Brain microvascular endothelial cell (primary cell): ENCODE measurements at regions not wholly inside any gene's neighbourhood (a gene's known extent, or its start where the extent isn't known, plus 50 kb on each side); places are given as distances from the start of the nearest gene placed in this dataset.

ENCODE experiments used
- DNase-seq: peaks from one replicate; pipeline ENCODE4 v3.0.0-alpha.2; 2020
- H3K27ac ChIP-seq: fragments of 250-450 bp; sonication (Bioruptor Pico); 2 replicates; pipeline ENCODE4 v1.5.1; 2020; ENCODE audit warnings: mild to moderate bottlenecking, moderate library complexity
- H3K27me3 ChIP-seq: fragments of 250-450 bp; sonication (Bioruptor Pico); replicated peaks from 2 replicates; pipeline ENCODE4 v1.5.1; 2020; ENCODE audit warnings: mild to moderate bottlenecking
- H3K36me3 ChIP-seq: fragments of 250-450 bp; sonication (Bioruptor Pico); replicated peaks from 2 replicates; pipeline ENCODE4 v1.5.1; 2020; ENCODE audit warnings: mild to moderate bottlenecking
- H3K4me3 ChIP-seq: 2 replicates; pipeline ENCODE4 v1.5.1; 2011; ENCODE audit warnings: low read depth, mild to moderate bottlenecking, control low read depth, low read length, moderate library complexity
- in situ Hi-C: cut with HindIII; loops from 2 replicates; pipeline ENCODE4 v1.10.0; 2017; ENCODE audit warnings: low sequenced_read_pairs, low pct_ligation_motif_present
- TF ChIP-seq, protein P1 (sequence below): IDR thresholded peaks from 2 replicates; pipeline ENCODE4 v1.5.1; 2011; ENCODE audit warnings: low read depth, mild to moderate bottlenecking, moderate library complexity, low read length, control low read depth, inconsistent platforms; ENCODE audit errors: missing control alignments

DNA sequence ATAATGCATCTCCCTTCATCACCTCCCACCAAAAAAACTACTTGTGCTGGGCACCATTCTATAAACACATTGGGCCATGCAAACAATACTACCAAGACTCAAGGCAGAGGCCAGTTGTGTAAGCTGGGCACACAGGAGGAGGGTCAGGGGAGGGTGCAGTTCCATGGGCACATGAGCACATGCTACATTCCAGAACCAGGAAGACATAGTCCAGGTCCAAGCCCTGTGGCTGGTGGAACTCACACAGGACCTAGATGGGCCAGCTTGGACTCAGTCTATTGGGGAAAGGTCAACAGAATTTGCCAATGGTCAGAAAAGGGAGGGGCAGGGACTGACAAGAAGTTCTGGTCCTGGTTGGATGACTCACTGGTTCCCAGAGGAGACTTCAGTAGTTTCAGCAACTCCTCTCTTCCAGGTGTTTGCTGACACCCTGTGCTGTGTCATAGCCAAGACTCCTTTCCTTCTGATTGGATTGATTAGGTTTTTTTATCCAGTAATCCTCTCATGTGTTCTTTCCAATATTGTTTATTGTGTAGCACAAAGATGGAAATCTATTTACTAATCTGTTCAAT lies 249.7 kb downstream of the C1orf94 start:
- Histone ChIP-seq H3K27ac (no peak overlapping the region), H3K27me3 (no peaks in the 10 kb centered on the region), H3K4me3 (no peak overlapping the region), H3K36me3 (no peaks in the 10 kb centered on the region)
- no peak for DNase-seq
- in situ Hi-C loops, result no loop called here
- TF ChIP-seq, protein P1, sequence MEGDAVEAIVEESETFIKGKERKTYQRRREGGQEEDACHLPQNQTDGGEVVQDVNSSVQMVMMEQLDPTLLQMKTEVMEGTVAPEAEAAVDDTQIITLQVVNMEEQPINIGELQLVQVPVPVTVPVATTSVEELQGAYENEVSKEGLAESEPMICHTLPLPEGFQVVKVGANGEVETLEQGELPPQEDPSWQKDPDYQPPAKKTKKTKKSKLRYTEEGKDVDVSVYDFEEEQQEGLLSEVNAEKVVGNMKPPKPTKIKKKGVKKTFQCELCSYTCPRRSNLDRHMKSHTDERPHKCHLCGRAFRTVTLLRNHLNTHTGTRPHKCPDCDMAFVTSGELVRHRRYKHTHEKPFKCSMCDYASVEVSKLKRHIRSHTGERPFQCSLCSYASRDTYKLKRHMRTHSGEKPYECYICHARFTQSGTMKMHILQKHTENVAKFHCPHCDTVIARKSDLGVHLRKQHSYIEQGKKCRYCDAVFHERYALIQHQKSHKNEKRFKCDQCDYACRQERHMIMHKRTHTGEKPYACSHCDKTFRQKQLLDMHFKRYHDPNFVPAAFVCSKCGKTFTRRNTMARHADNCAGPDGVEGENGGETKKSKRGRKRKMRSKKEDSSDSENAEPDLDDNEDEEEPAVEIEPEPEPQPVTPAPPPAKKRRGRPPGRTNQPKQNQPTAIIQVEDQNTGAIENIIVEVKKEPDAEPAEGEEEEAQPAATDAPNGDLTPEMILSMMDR, result no peak

DNA sequence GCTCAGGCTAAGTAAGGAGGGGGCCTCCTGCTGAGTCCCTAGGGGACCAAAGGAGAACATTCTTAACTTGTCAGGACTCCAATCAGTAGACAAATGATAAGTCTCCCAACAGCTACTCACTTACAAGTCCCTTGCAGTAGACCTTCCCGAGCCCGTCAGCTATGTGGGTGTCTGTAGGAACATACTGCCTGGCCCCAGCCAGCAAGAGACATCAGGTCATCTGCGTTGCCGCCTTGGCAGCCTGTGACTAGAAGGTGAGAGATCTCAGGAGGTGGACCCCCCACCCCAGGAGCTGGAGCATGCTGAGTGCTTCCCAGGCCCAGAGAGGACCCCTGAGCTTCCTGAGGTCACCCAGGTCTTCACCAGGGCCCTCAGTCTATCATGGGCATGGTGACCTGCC lies 250.5 kb downstream of the C1orf94 start:
- Histone ChIP-seq H3K27ac (no peak overlapping the region), H3K4me3 (no peak overlapping the region), H3K27me3 (no peaks in the 10 kb centered on the region), H3K36me3 (no peaks in the 10 kb centered on the region)
- in situ Hi-C loops, result no loop called here
- no peak for DNase-seq
- TF ChIP-seq, protein P1, result no peak

DNA sequence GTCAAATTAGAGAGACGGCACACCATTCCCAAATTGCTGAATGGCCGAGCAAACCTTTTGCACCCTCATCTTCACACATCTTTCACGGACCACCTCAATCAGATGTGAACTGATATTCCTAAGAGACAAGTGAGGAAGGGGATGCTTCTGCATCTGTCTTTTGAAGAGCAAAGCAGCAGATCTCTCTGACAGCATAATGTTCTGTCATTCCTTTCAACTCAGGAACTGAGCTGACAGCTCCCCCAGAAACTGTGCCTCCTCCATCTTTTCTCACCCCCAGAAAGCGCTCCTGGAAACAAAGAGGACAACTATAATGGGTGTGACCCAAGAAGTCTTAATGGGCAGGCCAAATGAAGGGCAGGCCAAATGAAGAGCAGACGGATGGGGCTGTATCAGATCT lies 256.4 kb downstream of the C1orf94 start:
- no peak for DNase-seq
- no peak overlapping the region for H3K4me3 ChIP-seq
- no peaks in the 10 kb centered on the region for H3K27me3 ChIP-seq
- in situ Hi-C loops, result no loop called here
- TF ChIP-seq, protein P1, result no peak
- H3K36me3 ChIP-seq, result no peaks in the 10 kb centered on the region
- no peak overlapping the region for H3K27ac ChIP-seq

DNA sequence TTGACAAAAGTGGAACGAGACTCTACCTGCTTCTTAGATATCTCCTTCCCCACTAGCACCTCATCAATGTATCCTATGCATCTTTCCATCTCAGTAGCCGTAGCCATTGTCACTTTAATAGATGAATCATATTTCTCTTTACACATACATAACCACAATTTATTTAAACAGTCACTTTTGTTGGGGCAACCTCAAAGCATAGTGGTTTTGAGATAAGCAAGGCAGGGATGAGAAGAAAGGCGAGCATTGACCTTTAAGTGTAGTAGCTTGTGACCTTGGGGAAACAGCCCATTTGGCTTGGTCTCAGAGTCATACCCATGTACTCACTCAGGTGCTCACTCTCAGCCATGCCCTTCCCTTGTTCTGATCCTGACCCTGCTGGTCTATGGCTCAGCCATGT lies 260.1 kb downstream of the C1orf94 start:
- DNase-seq, result no peak
- Histone ChIP-seq H3K27ac (no peak overlapping the region), H3K27me3 (no peaks in the 10 kb centered on the region), H3K36me3 (no peaks in the 10 kb centered on the region), H3K4me3 (no peak overlapping the region)
- TF ChIP-seq, protein P1, result no peak
- in situ Hi-C loops, result no loop called here

DNA sequence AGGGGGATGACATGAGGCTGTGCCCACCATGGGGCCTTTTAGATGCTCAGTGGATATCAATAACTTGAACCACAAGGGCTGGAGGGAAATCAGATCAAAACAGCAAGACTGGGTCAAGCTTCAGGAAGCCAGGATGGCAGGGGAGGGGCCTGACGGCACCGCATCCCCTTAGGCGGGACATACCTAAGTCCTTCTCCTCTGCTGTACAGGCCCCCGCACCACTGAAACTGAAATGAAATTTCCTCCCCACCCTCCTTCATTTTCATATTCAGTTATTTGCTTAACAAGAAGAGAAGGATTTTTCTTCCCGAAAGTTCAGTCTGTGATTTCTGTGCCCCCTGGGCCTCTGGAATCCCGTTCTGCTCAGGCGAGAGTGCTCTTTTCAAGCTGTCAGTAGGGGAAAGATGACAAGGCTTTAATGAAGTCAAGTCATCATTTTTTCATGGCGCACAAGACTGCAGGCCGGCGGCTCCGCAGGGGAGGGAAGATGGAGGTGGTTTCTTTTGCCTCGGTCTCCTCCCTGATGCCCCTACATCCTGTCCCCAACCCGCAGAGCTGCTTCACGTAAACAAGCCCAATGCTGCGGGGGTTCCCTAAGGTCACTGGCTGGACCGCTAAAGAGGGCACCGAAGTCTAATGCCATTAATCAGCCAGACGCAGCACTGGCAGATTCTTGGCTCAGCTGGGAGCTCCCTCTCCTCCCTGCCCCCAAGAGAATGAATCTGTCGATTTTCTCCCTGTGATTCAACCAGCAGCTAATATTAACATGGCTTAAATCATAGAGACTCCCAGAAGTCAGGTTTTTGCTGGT lies 264.8 kb downstream of the C1orf94 start:
- Histone ChIP-seq H3K27me3 (no peaks in the 10 kb centered on the region), H3K36me3 (no peaks in the 10 kb centered on the region), H3K4me3 (no peak overlapping the region), H3K27ac (no peak overlapping the region)
- DNase-seq, result no peak
- in situ Hi-C loops, result no loop called here
- TF ChIP-seq, protein P1, result no peak

DNA sequence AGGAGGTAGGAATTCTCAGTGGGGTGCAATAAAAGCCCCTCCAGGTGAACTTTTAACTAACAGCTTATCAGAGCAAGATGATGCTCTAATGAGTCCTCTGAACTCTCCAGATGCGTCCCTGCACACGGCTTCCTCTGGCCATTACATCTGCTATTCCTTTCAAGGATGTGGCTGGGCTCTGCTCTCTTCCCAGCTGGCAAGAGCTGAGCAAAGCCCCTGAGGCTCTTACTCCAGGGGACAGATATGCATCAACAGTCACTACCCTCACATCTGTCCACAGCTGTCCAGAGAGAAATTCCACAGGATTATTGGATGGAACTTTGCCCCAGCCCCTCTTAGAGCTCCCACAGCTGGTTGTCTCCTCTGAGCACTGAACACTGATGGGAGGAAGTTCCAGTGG lies 267.8 kb downstream of the C1orf94 start:
- no peaks in the 10 kb centered on the region for H3K27me3 ChIP-seq
- H3K27ac ChIP-seq, result no peak overlapping the region
- DNase-seq, result no peak
- H3K4me3 ChIP-seq, result no peak overlapping the region
- in situ Hi-C loops, result no loop called here
- TF ChIP-seq, protein P1, result no peak
- no peaks in the 10 kb centered on the region for H3K36me3 ChIP-seq
